HG03280 (cell line): ENCODE measurements at regions not wholly inside any gene's neighbourhood (a gene's known extent, or its start where the extent isn't known, plus 50 kb on each side); places are given as distances from the start of the nearest gene placed in this dataset.
"Not testable (repeated sequence)": the region's sequence is repeated elsewhere in the genome, so short reads cannot be mapped to it uniquely, and the experiment has no call there.

ENCODE experiments used
- ATAC-seq: cut with Tn5 transposase; IDR thresholded peaks from one replicate; pipeline ENCODE4 v1.9.1; 2021; ENCODE audit warnings: mild to moderate bottlenecking, moderate library complexity; ENCODE audit not compliant: unreplicated experiment

DNA sequence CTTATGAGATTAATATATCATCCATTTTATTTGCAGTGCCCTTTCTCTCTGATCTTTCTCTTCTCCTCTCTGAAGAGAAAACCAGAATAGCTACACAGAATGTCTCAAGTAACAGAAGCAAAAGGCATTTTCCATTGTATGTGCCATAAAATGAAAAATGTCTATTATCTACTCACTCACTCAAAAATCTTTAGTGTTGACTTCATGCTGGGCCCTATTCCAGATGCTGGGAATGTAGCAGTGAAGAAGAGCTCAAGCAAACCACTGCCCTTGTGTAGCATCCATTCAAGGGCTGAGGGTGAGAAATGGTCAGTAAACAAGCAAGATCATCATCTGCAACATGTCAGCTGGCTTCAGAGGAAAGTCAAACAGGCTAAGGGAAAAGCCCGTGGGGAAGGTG is 427.7 kb downstream of the METTL4 start:
- no peak for ATAC-seq

- no peak for ATAC-seq
Measured at GRCh38 chr18:2144811-2145210, 426.5 kb downstream of the METTL4 start.

GRCh38 chr18:2146092-2146491 is 425.2 kb downstream of the METTL4 start:
- ATAC-seq, result no peak

DNA sequence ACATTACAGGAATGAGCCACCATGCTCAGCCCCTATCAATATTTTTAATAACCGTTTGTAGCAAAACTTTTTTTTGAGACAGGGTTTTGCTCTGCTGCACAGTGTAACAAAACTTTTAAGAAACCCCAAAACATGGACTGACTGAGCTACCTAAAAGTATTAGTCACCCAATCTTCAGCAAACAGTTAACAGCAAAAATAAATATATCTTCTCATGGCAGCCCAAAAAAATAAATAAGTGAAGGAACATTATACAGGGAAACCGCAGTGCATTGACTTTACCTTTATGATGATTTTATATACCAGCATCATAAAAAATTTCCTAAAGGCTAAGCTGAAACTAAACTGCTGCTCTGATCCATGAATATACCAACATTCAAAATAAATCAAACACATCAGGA is 424.6 kb downstream of the METTL4 start:
- no peak for ATAC-seq

GRCh38 chr18:2147476-2148230 is 423.7 kb downstream of the METTL4 start:
- no peak for ATAC-seq

GRCh38 chr18:2148823-2149222 is 422.5 kb downstream of the METTL4 start:
- no peak for ATAC-seq

DNA sequence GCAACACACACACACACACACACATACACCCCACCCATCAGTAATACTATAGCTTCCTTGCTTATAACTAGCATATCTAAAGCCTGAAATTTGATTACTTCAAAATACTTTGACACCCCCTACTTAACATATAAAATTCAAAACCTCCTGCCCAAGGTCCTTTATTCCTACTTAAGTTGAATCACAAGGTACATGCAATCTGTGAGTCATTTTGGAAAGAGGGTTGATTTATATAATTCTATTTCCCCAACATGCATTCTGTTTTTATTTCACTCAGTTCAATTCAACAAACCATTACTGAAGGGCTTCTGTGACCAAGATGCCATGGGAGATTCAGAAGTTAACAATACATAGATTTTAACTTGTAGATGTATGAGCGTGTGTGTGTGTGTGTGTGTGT is 420.7 kb downstream of the METTL4 start:
- ATAC-seq, result no peak

DNA sequence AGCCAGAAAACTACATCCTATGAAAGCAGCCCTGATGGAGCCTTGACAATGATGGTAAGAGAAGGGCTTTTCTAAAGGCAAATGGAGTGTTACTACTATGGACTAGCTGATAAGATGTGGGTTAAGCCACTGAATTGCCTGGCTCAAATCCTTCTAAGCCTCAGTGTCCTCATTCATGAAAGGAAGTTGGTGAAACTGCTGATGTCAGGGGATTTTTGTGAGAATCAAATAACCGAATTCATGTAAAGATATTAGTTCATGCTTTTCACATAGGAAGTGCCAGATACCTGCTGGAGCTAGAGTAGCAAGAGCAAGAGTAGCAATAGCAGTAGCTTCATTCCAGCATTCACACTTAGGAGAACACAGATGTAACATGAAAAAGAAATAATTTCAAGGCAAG is 417.0 kb downstream of the METTL4 start:
- ATAC-seq, result no peak

DNA sequence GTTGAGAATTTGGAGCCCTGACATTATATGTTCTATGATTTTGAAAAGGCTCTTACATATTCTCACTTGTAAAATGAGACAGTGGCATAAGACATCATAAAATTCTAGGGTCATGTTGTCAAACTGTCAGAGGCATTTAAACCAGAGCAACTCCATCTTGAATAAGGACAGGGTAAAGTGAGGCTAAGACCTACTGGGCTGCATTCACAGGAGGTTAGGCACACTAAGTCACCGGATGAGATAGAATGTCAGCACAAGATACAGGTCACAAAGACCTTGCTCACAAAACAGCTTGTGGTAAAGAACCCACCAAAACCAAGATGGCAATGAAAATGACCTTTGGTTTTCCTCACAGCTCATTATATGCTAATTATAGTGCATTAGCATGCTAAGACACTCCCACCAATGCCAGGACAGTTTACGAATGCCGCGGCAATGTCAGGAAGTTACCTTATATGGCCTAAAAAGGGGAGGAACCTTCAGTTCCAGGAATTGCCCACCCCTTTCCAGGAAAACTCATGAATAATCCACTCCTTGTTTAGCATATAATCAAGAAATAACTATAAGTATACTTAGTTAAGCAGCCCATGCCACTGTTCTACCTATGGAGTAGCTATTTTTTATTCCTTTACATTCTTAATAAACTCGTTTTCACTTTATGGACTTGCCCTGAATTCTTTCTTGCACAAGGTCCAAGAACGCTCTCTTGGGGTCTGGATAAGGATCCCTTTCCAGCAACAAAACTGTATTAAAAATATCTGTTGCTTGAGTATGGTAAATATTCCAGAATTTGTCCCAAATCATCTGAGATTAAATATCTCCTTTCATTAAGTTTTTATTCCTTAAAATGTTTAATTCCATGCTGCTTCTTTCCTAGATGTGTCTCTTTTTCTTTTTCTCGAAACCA is 406.4 kb downstream of the METTL4 start:
- ATAC-seq, result no peak

GRCh38 chr18:2166876-2167275 is 404.4 kb downstream of the METTL4 start:
- not testable (repeated sequence) for ATAC-seq

DNA sequence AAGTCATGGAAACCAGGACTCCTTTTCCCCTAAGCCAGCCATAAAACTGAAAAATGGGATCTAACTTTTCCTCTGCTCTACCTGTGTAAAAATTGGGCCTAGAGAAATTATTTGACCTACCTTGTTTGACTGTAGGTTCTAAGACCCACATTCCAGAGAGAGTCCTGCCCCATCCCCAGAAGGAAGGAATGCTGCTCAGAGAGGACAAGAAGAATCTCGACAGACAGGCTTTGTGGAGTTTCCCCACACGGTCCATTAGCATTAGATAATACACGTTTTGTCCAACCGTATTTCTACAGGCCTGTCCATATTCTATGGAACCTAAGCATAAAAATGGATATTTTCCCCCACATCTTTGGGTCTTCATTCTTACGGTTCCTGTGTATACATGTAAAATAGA is 403.3 kb downstream of the METTL4 start:
- no peak for ATAC-seq

GRCh38 chr18:2169656-2170055 is 401.6 kb downstream of the METTL4 start:
- ATAC-seq, result no peak

GRCh38 chr18:2171840-2172625 is 399.3 kb downstream of the METTL4 start:
- no peak for ATAC-seq

GRCh38 chr18:2172881-2173280 is 398.4 kb downstream of the METTL4 start:
- ATAC-seq, result no peak

DNA sequence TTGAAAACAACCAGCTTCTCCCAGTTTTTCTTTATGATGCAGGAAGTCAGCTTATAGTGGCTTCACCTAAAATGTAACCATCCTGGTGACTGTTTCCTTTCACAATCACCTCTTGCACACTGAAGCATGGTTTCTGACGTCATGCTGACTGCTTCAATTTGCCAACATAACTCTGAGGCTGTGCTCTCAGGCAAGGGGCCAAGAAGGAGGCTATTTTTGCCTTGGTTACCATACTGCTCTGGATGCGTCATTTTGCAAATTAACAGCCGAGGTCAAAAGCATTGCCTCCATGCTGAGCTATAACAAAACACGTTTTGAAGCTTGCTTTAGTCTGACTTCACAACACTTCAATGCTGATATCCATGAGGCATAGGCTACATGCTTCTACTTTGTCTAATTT is 397.8 kb downstream of the METTL4 start:
- no peak for ATAC-seq

DNA sequence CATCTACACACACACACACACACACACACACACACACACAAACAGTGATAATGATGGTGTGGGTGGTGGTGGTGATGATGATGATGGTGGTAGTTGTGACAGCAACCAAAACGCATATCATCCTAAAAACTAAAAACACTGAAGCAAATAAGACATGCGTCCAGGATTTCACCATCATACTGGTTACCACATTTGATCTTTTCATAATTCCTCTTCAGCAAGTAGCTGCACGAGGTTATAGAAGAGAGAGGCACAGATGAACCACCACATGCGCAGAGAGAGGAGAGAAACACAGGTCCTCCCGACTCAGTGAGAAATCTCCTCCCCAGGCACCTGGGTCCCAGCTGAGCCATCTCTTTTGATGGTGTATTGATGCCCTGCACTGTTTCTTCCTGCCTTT is 393.3 kb downstream of the METTL4 start:
- no peak for ATAC-seq

- ATAC-seq, result no peak
Measured at GRCh38 chr18:2179498-2180183, 391.7 kb downstream of the METTL4 start.

- no peak for ATAC-seq
Measured at GRCh38 chr18:2180586-2180985, 390.7 kb downstream of the METTL4 start.

- no peak for ATAC-seq
Measured at GRCh38 chr18:2183432-2183831, 387.9 kb downstream of the METTL4 start.

GRCh38 chr18:2186967-2187366 is 384.3 kb downstream of the METTL4 start:
- no peak for ATAC-seq

- ATAC-seq, result no peak
Measured at GRCh38 chr18:2188258-2188657, 383.0 kb downstream of the METTL4 start.
